HepG2 (cell line): ENCODE measurements at regions not wholly inside any gene's neighbourhood (a gene's known extent, or its start where the extent isn't known, plus 50 kb on each side); places are given as distances from the start of the nearest gene placed in this dataset.

ENCODE experiments used
- ATAC-seq: fragments of 200-7000 bp; cut with Tn5 transposase; 3 replicates; pipeline ENCODE4 v1.9.1; 2020; ENCODE audit warnings: mild to moderate bottlenecking, moderate library complexity
- BruUV-seq: library from RNA; stranded (reverse); fragments of 400-500 nt; replicated peaks from 2 replicates; lab custom pipeline; 2021; lab: Mats Ljungman, UMichigan
- CTCF ChIA-PET: fragments of 300-600 bp; formaldehyde crosslinking; extraction: SDS; loops from one replicate; lab custom pipeline; 2021; ENCODE audit warnings: low total read pairs, inconsistent platforms, low intra/inter-chr PET ratio; lab: Yijun Ruan, JAX
- POLR2A ChIA-PET: fragments of 350-600 bp; sonication (Branson Sonifier 250); formaldehyde crosslinking; loops from one replicate; lab custom pipeline; 2020; ENCODE audit warnings: antibody characterized with exemption, inconsistent platforms; lab: Yijun Ruan, JAX
- DNase-seq: peaks from one replicate; pipeline ENCODE4 v3.0.0-alpha.2; 2015; ENCODE audit warnings: low spot score
- FAIRE-seq: peaks from 3 replicates; lab custom pipeline; 2011; peaks lifted over from hg19 to GRCh38; lab: Jason Lieb, UNC
- H2AFZ ChIP-seq: one replicate; pipeline ENCODE4 v1.6.1; 2011; ENCODE audit warnings: low read length, inconsistent platforms
- H3K27ac ChIP-seq: fragments of 300-600 bp; 3 replicates; pipeline ENCODE4 v1.8.0; 2011; ENCODE audit warnings: mixed run types, mild to moderate bottlenecking, mixed read lengths, low read length, inconsistent platforms; ENCODE audit not compliant: insufficient read depth; ENCODE audit errors: extremely low read length
- H3K27me3 ChIP-seq, 2 experiments: fragments of 200-600 bp in 1 of 2; 2 replicates in 1 of 2; 3 replicates in 1 of 2; pipeline versions ENCODE4 v1.6.0 to v1.8.0; 2011; ENCODE audit warnings: low read length in 2 of 2, mild to moderate bottlenecking in 2 of 2, moderate library complexity in 2 of 2, inconsistent platforms in 1 of 2; ENCODE audit not compliant: insufficient read depth in 2 of 2, control insufficient read depth in 1 of 2
- H3K36me3 ChIP-seq, 2 experiments: fragments of 200-600 bp in 1 of 2; replicated peaks in 1 of 2; 2 replicates in 1 of 2; 3 replicates in 1 of 2; pipeline versions ENCODE4 v1.5.1 to v1.8.0; 2011; ENCODE audit warnings: low read length in 2 of 2, inconsistent platforms in 1 of 2; ENCODE audit not compliant: insufficient read depth in 2 of 2, control insufficient read depth in 1 of 2
- H3K4me1 ChIP-seq: 2 replicates; pipeline ENCODE4 v1.5.1; 2012; ENCODE audit warnings: low read length, inconsistent platforms; ENCODE audit not compliant: insufficient read depth
- H3K4me2 ChIP-seq: 2 replicates; pipeline ENCODE4 v1.6.0; 2011; ENCODE audit warnings: low read depth, low read length, inconsistent platforms
- H3K4me3 ChIP-seq, 3 experiments: fragments of 200-600 bp in 1 of 3; sonication (generic), shearing (Covaris generic) in 1 of 3; replicated peaks in 1 of 3; 2 replicates each; pipeline ENCODE4 v1.5.1; 2011 to 2016; ENCODE audit warnings: low read length in 3 of 3, inconsistent platforms in 2 of 3, low read depth in 2 of 3, mild to moderate bottlenecking in 2 of 3, control low read depth in 1 of 3, mixed read lengths in 1 of 3; ENCODE audit not compliant: insufficient read depth in 1 of 3
- H3K79me2 ChIP-seq: one replicate; pipeline ENCODE4 v1.6.1; 2011; ENCODE audit warnings: low read length, inconsistent platforms; ENCODE audit not compliant: insufficient read depth
- H3K9ac ChIP-seq: 2 replicates; pipeline ENCODE4 v1.6.0; 2011; ENCODE audit warnings: mild to moderate bottlenecking, low read depth, low read length, inconsistent platforms; ENCODE audit not compliant: insufficient read depth
- H3K9me3 ChIP-seq: 2 replicates; pipeline ENCODE4 v1.5.1; 2012; ENCODE audit warnings: mild to moderate bottlenecking, low read length
- H4K20me1 ChIP-seq: 2 replicates; pipeline ENCODE4 v1.6.0; 2011; ENCODE audit warnings: inconsistent platforms, mild to moderate bottlenecking, low read length, moderate library complexity; ENCODE audit not compliant: insufficient read depth
- ELK4 ChIP-seq: sonication (generic); formaldehyde crosslinking; IDR thresholded peaks from 2 replicates; pipeline ENCODE4 v1.9.0; 2021; ENCODE audit warnings: missing genetic modification reagents, borderline replicate concordance
- FOXA1 ChIP-seq, 2 experiments: fragments of 450-650 bp in 1 of 2; sonication (generic) in 1 of 2; formaldehyde crosslinking in 1 of 2; IDR thresholded peaks; 2 replicates each; pipeline versions ENCODE4 v1.4.0 to v1.6.1; 2016 to 2020; ENCODE audit warnings: missing genetic modification reagents in 1 of 2
- MAFG ChIP-seq: sonication (generic); formaldehyde crosslinking; IDR thresholded peaks from 2 replicates; pipeline ENCODE4 v1.5.1; 2020; ENCODE audit warnings: mild to moderate bottlenecking, missing genetic modification reagents
- RNF2 ChIP-seq: fragments of 450-650 bp; conservative IDR thresholded peaks from 2 replicates; pipeline ENCODE4 v1.6.1; 2016; ENCODE audit warnings: low read depth
- TBP ChIP-seq: sonication (generic); formaldehyde crosslinking; IDR thresholded peaks from 2 replicates; pipeline ENCODE4 v1.5.0; 2020; ENCODE audit warnings: missing genetic modification reagents
- YY1 ChIP-seq: IDR thresholded peaks from 2 replicates; pipeline ENCODE4 v1.6.1; 2011; ENCODE audit warnings: low read length, low read depth, moderate library complexity, mild to moderate bottlenecking; ENCODE audit not compliant: insufficient read depth, insufficient replicate concordance
- ZFP37 ChIP-seq: sonication (generic); formaldehyde crosslinking; IDR thresholded peaks from 2 replicates; pipeline ENCODE4 v1.4.0; 2020; ENCODE audit warnings: missing genetic modification reagents, borderline replicate concordance
- ZNF446 ChIP-seq: sonication (generic); formaldehyde crosslinking; IDR thresholded peaks from 2 replicates; pipeline ENCODE4 v1.5.0; 2020; ENCODE audit warnings: mild to moderate bottlenecking, missing genetic modification reagents
- ZNF552 ChIP-seq: sonication (generic); formaldehyde crosslinking; IDR thresholded peaks from 2 replicates; pipeline ENCODE4 v1.9.0; 2022; ENCODE audit warnings: missing genetic modification reagents, mild to moderate bottlenecking, borderline replicate concordance
- ZNF598 ChIP-seq: sonication (generic); formaldehyde crosslinking; IDR thresholded peaks from 2 replicates; pipeline ENCODE4 v1.5.1; 2020; ENCODE audit warnings: mild to moderate bottlenecking, missing genetic modification reagents, borderline replicate concordance
- WGBS: methylation state at CpG from one replicate; pipeline ENCODE4 v1.1.6; 2017; ENCODE audit warnings: low lambda C conversion rate; 5-methylcytosine and 5-hydroxymethylcytosine counted together
- in situ Hi-C: cut with HindIII; loops from 2 replicates; pipeline ENCODE4 v1.10.0; 2017; ENCODE audit warnings: low pct_unique_long_range_greater_than_20kb; ENCODE audit not compliant: extremely low pct_ligation_motif_present
- intact Hi-C: fragments of 100-400 bp; cut with micrococcal nuclease; formaldehyde crosslinking; loops from one replicate; pipeline ENCODE4 v1.10.0; 2022; ENCODE audit not compliant: unreplicated experiment
- TF ChIP-seq, protein P1 (sequence below), 2 experiments: sonication (generic) in 1 of 2; formaldehyde crosslinking in 1 of 2; IDR thresholded peaks; 2 replicates each; pipeline versions ENCODE4 v1.4.0 to v1.6.1; 2016 to 2020; ENCODE audit warnings: borderline replicate concordance in 1 of 2, low read depth in 1 of 2, mild to moderate bottlenecking in 1 of 2, missing genetic modification reagents in 1 of 2
- TF ChIP-seq, protein P2 (sequence below), 2 experiments: IDR thresholded peaks; 2 replicates each; pipeline ENCODE4 v1.6.1; 2011 to 2012; ENCODE audit warnings: low read length in 2 of 2, borderline replicate concordance in 1 of 2, low read depth in 1 of 2, mild to moderate bottlenecking in 1 of 2, moderate library complexity in 1 of 2

DNA sequence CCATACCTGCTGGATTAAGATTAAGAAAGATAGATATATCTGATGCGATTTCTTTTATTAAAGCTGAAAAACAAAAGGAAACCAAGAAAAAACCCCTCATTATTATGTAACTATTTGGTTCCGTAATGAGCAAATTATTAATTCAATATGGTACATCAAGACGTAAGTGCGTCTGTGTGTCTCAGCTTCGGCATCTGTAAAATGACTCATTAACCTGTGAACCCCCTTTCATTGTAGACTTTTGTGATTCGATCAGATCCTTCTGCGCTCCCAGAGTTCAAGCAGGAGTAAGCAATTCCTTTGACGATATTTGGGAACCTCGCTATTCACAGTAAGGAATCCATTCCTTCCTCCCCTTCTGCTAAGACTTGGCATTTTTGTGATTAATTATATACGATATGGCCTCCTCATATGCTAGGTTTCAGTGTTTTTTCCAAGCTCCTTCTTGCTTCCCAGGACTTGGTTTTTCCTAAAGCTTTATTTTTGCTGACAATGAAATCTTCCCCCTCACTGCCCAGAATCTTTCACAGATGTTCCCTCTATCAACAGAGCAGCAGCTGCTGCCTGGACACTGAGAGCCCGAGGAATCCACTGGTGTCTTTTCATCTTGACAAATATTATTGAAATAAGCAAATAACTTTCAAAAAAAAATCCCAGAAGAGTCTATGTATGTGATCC is 171.7 kb upstream of the CELF2 start (continued):
- TF ChIP-seq, protein P1, sequence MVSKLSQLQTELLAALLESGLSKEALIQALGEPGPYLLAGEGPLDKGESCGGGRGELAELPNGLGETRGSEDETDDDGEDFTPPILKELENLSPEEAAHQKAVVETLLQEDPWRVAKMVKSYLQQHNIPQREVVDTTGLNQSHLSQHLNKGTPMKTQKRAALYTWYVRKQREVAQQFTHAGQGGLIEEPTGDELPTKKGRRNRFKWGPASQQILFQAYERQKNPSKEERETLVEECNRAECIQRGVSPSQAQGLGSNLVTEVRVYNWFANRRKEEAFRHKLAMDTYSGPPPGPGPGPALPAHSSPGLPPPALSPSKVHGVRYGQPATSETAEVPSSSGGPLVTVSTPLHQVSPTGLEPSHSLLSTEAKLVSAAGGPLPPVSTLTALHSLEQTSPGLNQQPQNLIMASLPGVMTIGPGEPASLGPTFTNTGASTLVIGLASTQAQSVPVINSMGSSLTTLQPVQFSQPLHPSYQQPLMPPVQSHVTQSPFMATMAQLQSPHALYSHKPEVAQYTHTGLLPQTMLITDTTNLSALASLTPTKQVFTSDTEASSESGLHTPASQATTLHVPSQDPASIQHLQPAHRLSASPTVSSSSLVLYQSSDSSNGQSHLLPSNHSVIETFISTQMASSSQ (IDR thresholded peaks at IDR 0.05; ENCODE audit: low read depth): no peak
- TF ChIP-seq, protein P1 (CRISPR knock-in tag; IDR thresholded peaks at IDR 0.05; ENCODE audit: borderline replicate concordance): no peak

- no TSS peak for BruUV-seq
- TF ChIP-seq MAFG (CRISPR knock-in tag) (no peak), FOXA1 (IDR thresholded peaks at IDR 0.05) (no peak), FOXA1 (CRISPR knock-in tag; IDR thresholded peaks at IDR 0.05) (no peak), YY1 (no peak), TBP (no peak), RNF2 (no peak), ZNF598 (CRISPR knock-in tag) (no peak), ZNF446 (CRISPR knock-in tag) (no peak), ZFP37 (CRISPR knock-in tag) (no peak), ZNF552 (no peak), ELK4 (CRISPR knock-in tag) (no peak)
- TF ChIP-seq, protein P2, sequence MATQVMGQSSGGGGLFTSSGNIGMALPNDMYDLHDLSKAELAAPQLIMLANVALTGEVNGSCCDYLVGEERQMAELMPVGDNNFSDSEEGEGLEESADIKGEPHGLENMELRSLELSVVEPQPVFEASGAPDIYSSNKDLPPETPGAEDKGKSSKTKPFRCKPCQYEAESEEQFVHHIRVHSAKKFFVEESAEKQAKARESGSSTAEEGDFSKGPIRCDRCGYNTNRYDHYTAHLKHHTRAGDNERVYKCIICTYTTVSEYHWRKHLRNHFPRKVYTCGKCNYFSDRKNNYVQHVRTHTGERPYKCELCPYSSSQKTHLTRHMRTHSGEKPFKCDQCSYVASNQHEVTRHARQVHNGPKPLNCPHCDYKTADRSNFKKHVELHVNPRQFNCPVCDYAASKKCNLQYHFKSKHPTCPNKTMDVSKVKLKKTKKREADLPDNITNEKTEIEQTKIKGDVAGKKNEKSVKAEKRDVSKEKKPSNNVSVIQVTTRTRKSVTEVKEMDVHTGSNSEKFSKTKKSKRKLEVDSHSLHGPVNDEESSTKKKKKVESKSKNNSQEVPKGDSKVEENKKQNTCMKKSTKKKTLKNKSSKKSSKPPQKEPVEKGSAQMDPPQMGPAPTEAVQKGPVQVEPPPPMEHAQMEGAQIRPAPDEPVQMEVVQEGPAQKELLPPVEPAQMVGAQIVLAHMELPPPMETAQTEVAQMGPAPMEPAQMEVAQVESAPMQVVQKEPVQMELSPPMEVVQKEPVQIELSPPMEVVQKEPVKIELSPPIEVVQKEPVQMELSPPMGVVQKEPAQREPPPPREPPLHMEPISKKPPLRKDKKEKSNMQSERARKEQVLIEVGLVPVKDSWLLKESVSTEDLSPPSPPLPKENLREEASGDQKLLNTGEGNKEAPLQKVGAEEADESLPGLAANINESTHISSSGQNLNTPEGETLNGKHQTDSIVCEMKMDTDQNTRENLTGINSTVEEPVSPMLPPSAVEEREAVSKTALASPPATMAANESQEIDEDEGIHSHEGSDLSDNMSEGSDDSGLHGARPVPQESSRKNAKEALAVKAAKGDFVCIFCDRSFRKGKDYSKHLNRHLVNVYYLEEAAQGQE (IDR thresholded peaks at IDR 0.05; ENCODE audit: borderline replicate concordance in 1 of 2, low read depth in 1 of 2, low read length in 2 of 2): no peak
Measured at GRCh38 chr10:10846504-10846900, 171.2 kb upstream of the CELF2 start.

More at GRCh38 chr10:10846504-10846900, 171.2 kb upstream of the CELF2 start:
- H4K20me1 ChIP-seq: no peaks in the 10 kb centered on the region
- no peak for FAIRE-seq
- no peaks in the 10 kb centered on the region; a peak in 1 of 5 replicates for H3K27me3 ChIP-seq
- no peak overlapping the region for H3K4me2 ChIP-seq
- H2AFZ ChIP-seq: no peak overlapping the region
- CTCF ChIA-PET: no interaction called here
- POLR2A ChIA-PET: no interaction called here
- no peak overlapping the region for H3K4me3 ChIP-seq
- no peaks in the 10 kb centered on the region for H3K36me3 ChIP-seq
- in situ Hi-C loops: no loop called here
- no peaks in the 10 kb centered on the region for H3K9me3 ChIP-seq
- no peak for ATAC-seq
- WGBS: 0% methylated on average over 3 of the region's 3 CpGs
- H3K27ac ChIP-seq: no peak overlapping the region
- no peaks in the 10 kb centered on the region for H3K79me2 ChIP-seq
- intact Hi-C loops: no loop called here
- no peak for DNase-seq
- no peak overlapping the region for H3K9ac ChIP-seq
- no peaks in the 10 kb centered on the region for H3K4me1 ChIP-seq
